HepG2 (cell line): ENCODE measurements at regions not wholly inside any gene's neighbourhood (a gene's known extent, or its start where the extent isn't known, plus 50 kb on each side); places are given as distances from the start of the nearest gene placed in this dataset.

Experiments
- ATAC-seq: fragments of 200-7000 bp; cut with Tn5 transposase; 3 replicates; pipeline ENCODE4 v1.9.1; 2020; ENCODE audit warnings: mild to moderate bottlenecking, moderate library complexity
- BruUV-seq: library from RNA; stranded (reverse); fragments of 400-500 nt; replicated peaks from 2 replicates; lab custom pipeline; 2021; lab: Mats Ljungman, UMichigan
- CTCF ChIA-PET: fragments of 300-600 bp; formaldehyde crosslinking; extraction: SDS; loops from one replicate; lab custom pipeline; 2021; ENCODE audit warnings: low total read pairs, inconsistent platforms, low intra/inter-chr PET ratio; lab: Yijun Ruan, JAX
- POLR2A ChIA-PET: fragments of 350-600 bp; sonication (Branson Sonifier 250); formaldehyde crosslinking; loops from one replicate; lab custom pipeline; 2020; ENCODE audit warnings: antibody characterized with exemption, inconsistent platforms; lab: Yijun Ruan, JAX
- DNase-seq: peaks from one replicate; pipeline ENCODE4 v3.0.0-alpha.2; 2015; ENCODE audit warnings: low spot score
- FAIRE-seq: peaks from 3 replicates; lab custom pipeline; 2011; peaks lifted over from hg19 to GRCh38; lab: Jason Lieb, UNC
- H2AFZ ChIP-seq: one replicate; pipeline ENCODE4 v1.6.1; 2011; ENCODE audit warnings: low read length, inconsistent platforms
- H3K27ac ChIP-seq: fragments of 300-600 bp; 3 replicates; pipeline ENCODE4 v1.8.0; 2011; ENCODE audit warnings: mixed run types, mild to moderate bottlenecking, mixed read lengths, low read length, inconsistent platforms; ENCODE audit not compliant: insufficient read depth; ENCODE audit errors: extremely low read length
- H3K27me3 ChIP-seq, 2 experiments: fragments of 200-600 bp in 1 of 2; 2 replicates in 1 of 2; 3 replicates in 1 of 2; pipeline versions ENCODE4 v1.6.0 to v1.8.0; 2011; ENCODE audit warnings: low read length in 2 of 2, mild to moderate bottlenecking in 2 of 2, moderate library complexity in 2 of 2, inconsistent platforms in 1 of 2; ENCODE audit not compliant: insufficient read depth in 2 of 2, control insufficient read depth in 1 of 2
- H3K36me3 ChIP-seq, 2 experiments: fragments of 200-600 bp in 1 of 2; replicated peaks in 1 of 2; 2 replicates in 1 of 2; 3 replicates in 1 of 2; pipeline versions ENCODE4 v1.5.1 to v1.8.0; 2011; ENCODE audit warnings: low read length in 2 of 2, inconsistent platforms in 1 of 2; ENCODE audit not compliant: insufficient read depth in 2 of 2, control insufficient read depth in 1 of 2
- H3K4me1 ChIP-seq: 2 replicates; pipeline ENCODE4 v1.5.1; 2012; ENCODE audit warnings: low read length, inconsistent platforms; ENCODE audit not compliant: insufficient read depth
- H3K4me2 ChIP-seq: 2 replicates; pipeline ENCODE4 v1.6.0; 2011; ENCODE audit warnings: low read depth, low read length, inconsistent platforms
- H3K4me3 ChIP-seq, 3 experiments: fragments of 200-600 bp in 1 of 3; sonication (generic), shearing (Covaris generic) in 1 of 3; replicated peaks in 1 of 3; 2 replicates each; pipeline ENCODE4 v1.5.1; 2011 to 2016; ENCODE audit warnings: low read length in 3 of 3, inconsistent platforms in 2 of 3, low read depth in 2 of 3, mild to moderate bottlenecking in 2 of 3, control low read depth in 1 of 3, mixed read lengths in 1 of 3; ENCODE audit not compliant: insufficient read depth in 1 of 3
- H3K79me2 ChIP-seq: one replicate; pipeline ENCODE4 v1.6.1; 2011; ENCODE audit warnings: low read length, inconsistent platforms; ENCODE audit not compliant: insufficient read depth
- H3K9ac ChIP-seq: 2 replicates; pipeline ENCODE4 v1.6.0; 2011; ENCODE audit warnings: mild to moderate bottlenecking, low read depth, low read length, inconsistent platforms; ENCODE audit not compliant: insufficient read depth
- H3K9me3 ChIP-seq: 2 replicates; pipeline ENCODE4 v1.5.1; 2012; ENCODE audit warnings: mild to moderate bottlenecking, low read length
- H4K20me1 ChIP-seq: 2 replicates; pipeline ENCODE4 v1.6.0; 2011; ENCODE audit warnings: inconsistent platforms, mild to moderate bottlenecking, low read length, moderate library complexity; ENCODE audit not compliant: insufficient read depth
- EHMT2 ChIP-seq: fragments of 200-600 bp; sonication (generic); IDR thresholded peaks from 2 replicates; pipeline ENCODE4 v1.7.0; 2017; ENCODE audit warnings: antibody characterized with exemption, low read depth, low read length, borderline replicate concordance
- FOXK2 ChIP-seq: fragments of 450-650 bp; IDR thresholded peaks from 2 replicates; pipeline ENCODE4 v1.6.1; 2016
- GATAD2A ChIP-seq: IDR thresholded peaks from 2 replicates; pipeline ENCODE4 v1.6.1; 2016
- HHEX ChIP-seq: IDR thresholded peaks from 2 replicates; pipeline ENCODE4 v1.6.1; 2016; ENCODE audit warnings: control low read depth
- MED13 ChIP-seq: sonication (generic); formaldehyde crosslinking; IDR thresholded peaks from 2 replicates; pipeline ENCODE4 v1.5.0; 2020; ENCODE audit warnings: missing genetic modification reagents
- NFRKB ChIP-seq: fragments of 450-650 bp; IDR thresholded peaks from 2 replicates; pipeline ENCODE4 v1.6.1; 2017
- PAWR ChIP-seq: sonication (generic); formaldehyde crosslinking; IDR thresholded peaks from 2 replicates; pipeline ENCODE4 v1.4.0; 2020; ENCODE audit warnings: missing genetic modification reagents, mild to moderate bottlenecking, borderline replicate concordance
- RBAK ChIP-seq: sonication (generic); formaldehyde crosslinking; IDR thresholded peaks from 2 replicates; pipeline ENCODE4 v1.5.1; 2020; ENCODE audit warnings: mild to moderate bottlenecking, missing genetic modification reagents
- RORA ChIP-seq: sonication (generic); formaldehyde crosslinking; IDR thresholded peaks from 2 replicates; pipeline ENCODE4 v1.5.0; 2020; ENCODE audit warnings: mild to moderate bottlenecking, missing genetic modification reagents, moderate library complexity
- SMARCE1 ChIP-seq: fragments of 450-650 bp; IDR thresholded peaks from 2 replicates; pipeline ENCODE4 v1.6.1; 2017; ENCODE audit warnings: borderline replicate concordance
- SP1 ChIP-seq, 2 experiments: fragments of 450-650 bp in 1 of 2; sonication (generic) in 1 of 2; formaldehyde crosslinking in 1 of 2; IDR thresholded peaks; 2 replicates each; pipeline versions ENCODE4 v1.4.0 to v1.6.1; 2016 to 2020; ENCODE audit warnings: missing genetic modification reagents in 1 of 2
- SP2 ChIP-seq: sonication (generic); formaldehyde crosslinking; IDR thresholded peaks from 2 replicates; pipeline ENCODE4 v1.5.1; 2020; ENCODE audit warnings: mild to moderate bottlenecking, missing genetic modification reagents
- WIZ ChIP-seq: sonication (generic); formaldehyde crosslinking; IDR thresholded peaks from 2 replicates; pipeline ENCODE4 v1.5.1; 2020; ENCODE audit warnings: mild to moderate bottlenecking, missing genetic modification reagents
- YEATS2 ChIP-seq: sonication (generic); formaldehyde crosslinking; IDR thresholded peaks from 2 replicates; pipeline ENCODE4 v1.4.0; 2020; ENCODE audit warnings: missing genetic modification reagents, borderline replicate concordance
- ZBTB42 ChIP-seq: sonication (generic); formaldehyde crosslinking; IDR thresholded peaks from 2 replicates; pipeline ENCODE4 v1.5.0; 2020; ENCODE audit warnings: mild to moderate bottlenecking, missing genetic modification reagents
- ZIK1 ChIP-seq: sonication (generic); formaldehyde crosslinking; IDR thresholded peaks from 2 replicates; pipeline ENCODE4 v1.5.0; 2020; ENCODE audit warnings: mild to moderate bottlenecking, low read depth, missing genetic modification reagents, borderline replicate concordance
- ZNF619 ChIP-seq: sonication (generic); formaldehyde crosslinking; IDR thresholded peaks from 2 replicates; pipeline ENCODE4 v1.4.0; 2020; ENCODE audit warnings: mild to moderate bottlenecking, missing genetic modification reagents
- ZSCAN12 ChIP-seq: sonication (generic); formaldehyde crosslinking; IDR thresholded peaks from 2 replicates; pipeline ENCODE4 v1.9.0; 2021; ENCODE audit warnings: mild to moderate bottlenecking, missing genetic modification reagents
- WGBS: methylation state at CpG from one replicate; pipeline ENCODE4 v1.1.6; 2017; ENCODE audit warnings: low lambda C conversion rate; 5-methylcytosine and 5-hydroxymethylcytosine counted together
- in situ Hi-C: cut with HindIII; loops from 2 replicates; pipeline ENCODE4 v1.10.0; 2017; ENCODE audit warnings: low pct_unique_long_range_greater_than_20kb; ENCODE audit not compliant: extremely low pct_ligation_motif_present
- intact Hi-C: fragments of 100-400 bp; cut with micrococcal nuclease; formaldehyde crosslinking; loops from one replicate; pipeline ENCODE4 v1.10.0; 2022; ENCODE audit not compliant: unreplicated experiment

- Histone ChIP-seq H3K27me3 (no peaks in the 10 kb centered on the region), H4K20me1 (no peaks in the 10 kb centered on the region), H3K27ac (no peak overlapping the region), H3K4me3 (no peak overlapping the region), H3K4me2 (no peak overlapping the region), H3K36me3 (no peaks in the 10 kb centered on the region), H2AFZ (no peak overlapping the region), H3K9ac (no peak overlapping the region), H3K9me3 (no peaks in the 10 kb centered on the region), H3K79me2 (no peaks in the 10 kb centered on the region), H3K4me1 (no peaks in the 10 kb centered on the region)
- CTCF ChIA-PET = no interaction called here
- no peak for ATAC-seq
- TF ChIP-seq NFRKB (no peak), FOXK2 (no peak), ZBTB42 (CRISPR knock-in tag) (no peak), EHMT2 (no peak), ZNF619 (no peak), YEATS2 (CRISPR knock-in tag) (no peak), SP1 (IDR thresholded peaks at IDR 0.05) (no peak), SP1 (CRISPR knock-in tag; IDR thresholded peaks at IDR 0.05) (no peak), SMARCE1 (no peak), HHEX (CRISPR knock-in tag) (no peak), SP2 (CRISPR knock-in tag) (no peak), PAWR (CRISPR knock-in tag) (no peak), ZIK1 (no peak), GATAD2A (CRISPR knock-in tag) (no peak), RORA (no peak), MED13 (CRISPR knock-in tag) (no peak), WIZ (CRISPR knock-in tag) (no peak), ZSCAN12 (no peak), RBAK (no peak)
- 7% methylated on average over 3 of the region's 3 CpGs for WGBS
- POLR2A ChIA-PET = no interaction called here
- intact Hi-C loops = no loop called here
- in situ Hi-C loops = no loop called here
- BruUV-seq = no TSS peak
- FAIRE-seq = no peak
- DNase-seq = no peak
These were observed 710.1 kb upstream of the KCND2 start for GRCh38 chr7:119562839-119563238.
